ENCODE measurements at regions not wholly inside any gene's neighbourhood (a gene's known extent, or its start where the extent isn't known, plus 50 kb on each side); places are given as distances from the start of the nearest gene placed in this dataset.

DNA sequence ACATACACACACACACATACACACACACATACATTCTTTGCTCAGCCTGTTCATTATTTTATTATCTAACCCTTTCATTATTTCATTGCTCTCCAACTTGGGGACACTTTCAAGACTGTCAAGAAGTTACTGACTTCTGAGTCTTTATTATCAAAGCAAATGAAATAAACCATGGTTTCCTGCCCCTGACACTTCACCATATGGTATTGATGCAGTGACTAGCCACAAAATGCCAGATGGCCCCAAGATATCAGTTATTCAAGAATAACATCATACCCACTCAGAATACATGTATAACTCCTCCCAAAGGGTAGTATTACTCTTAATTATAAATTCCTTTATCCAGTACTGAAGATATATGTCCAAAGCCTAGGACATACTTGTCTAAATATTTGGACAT is 197.3 kb downstream of the MRPL39 start:
- no peak overlapping the region for H4K5ac ChIP-seq (ENCODE audit: low read length)
- H3K9ac ChIP-seq (ENCODE audit: low read length) = no peak overlapping the region
- H2BK120ac ChIP-seq (ENCODE audit: low read depth, low read length) = no peak overlapping the region
- no peak overlapping the region for H3K23ac ChIP-seq (ENCODE audit: low read length)
- no peak overlapping the region for H3K4me3 ChIP-seq (ENCODE audit: low read length)
- no peak overlapping the region for H3K18ac ChIP-seq (ENCODE audit: low read length)
- no peaks in the 10 kb centered on the region for H3K79me1 ChIP-seq (ENCODE audit: low read length)
- no peak for DNase-seq
- no peak overlapping the region for H2AK5ac ChIP-seq (ENCODE audit: low read length)
- H3K56ac ChIP-seq (ENCODE audit: low read length) = no peak overlapping the region
- no peak overlapping the region for H2BK15ac ChIP-seq (replicated peaks; ENCODE audit: low read depth)
- H3K79me2 ChIP-seq (ENCODE audit: control insufficient read depth, insufficient read depth, low read length) = no peaks in the 10 kb centered on the region
- no peak overlapping the region for H3K4ac ChIP-seq (ENCODE audit: low read depth, low read length)
- no peak overlapping the region for H3K27ac ChIP-seq (ENCODE audit: low read depth, low read length)
- H3K4me2 ChIP-seq (ENCODE audit: low read length) = no peak overlapping the region
- H3K36me3 ChIP-seq (ENCODE audit: control insufficient read depth, insufficient read depth, low read length) = no peaks in the 10 kb centered on the region
- H4K8ac ChIP-seq (ENCODE audit: low read depth, low read length) = no peak overlapping the region
- H2BK5ac ChIP-seq (ENCODE audit: low read length) = no peak overlapping the region
- H3K4me1 ChIP-seq (ENCODE audit: control insufficient read depth, low read depth, low read length) = no peaks in the 10 kb centered on the region
- no peaks in the 10 kb centered on the region for H3K27me3 ChIP-seq (ENCODE audit: insufficient read depth, low read length, poor library complexity)

DNA sequence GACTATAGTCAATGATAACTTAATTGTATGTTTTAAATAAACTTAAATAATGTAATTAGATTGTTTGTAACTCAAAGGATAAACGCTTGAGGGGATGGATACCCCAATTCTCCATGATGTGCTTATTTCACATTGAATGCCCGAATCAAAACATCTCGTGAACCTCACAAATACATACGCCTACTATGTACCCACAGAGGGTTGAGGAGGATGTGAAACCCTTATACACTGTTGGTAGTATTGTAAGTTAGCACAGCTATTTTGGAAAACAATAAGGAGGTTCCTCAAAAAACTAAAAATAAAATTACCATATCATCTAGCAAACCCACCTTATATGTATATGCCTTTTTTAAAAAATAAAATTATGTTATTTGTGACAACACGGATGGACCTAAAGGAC is 198.6 kb downstream of the MRPL39 start:
- no peaks in the 10 kb centered on the region for H3K36me3 ChIP-seq (ENCODE audit: control insufficient read depth, insufficient read depth, low read length)
- no peaks in the 10 kb centered on the region for H3K79me2 ChIP-seq (ENCODE audit: control insufficient read depth, insufficient read depth, low read length)
- no CpG with 5 or more reads among the region's 5 CpGs for WGBS (ENCODE audit: extremely low coverage, insufficient coverage, low lambda C conversion rate)
- H3K27me3 ChIP-seq (ENCODE audit: insufficient read depth, low read length, poor library complexity) = no peaks in the 10 kb centered on the region
- H3K4me3 ChIP-seq (ENCODE audit: low read length) = no peak overlapping the region
- H4K8ac ChIP-seq (ENCODE audit: low read depth, low read length) = no peak overlapping the region
- no peaks in the 10 kb centered on the region for H3K4me1 ChIP-seq (ENCODE audit: control insufficient read depth, low read depth, low read length)
- no peak overlapping the region for H2BK5ac ChIP-seq (ENCODE audit: low read length)
- H2BK15ac ChIP-seq (replicated peaks; ENCODE audit: low read depth) = no peak overlapping the region
- H3K18ac ChIP-seq (ENCODE audit: low read length) = no peak overlapping the region
- no peak overlapping the region for H3K9ac ChIP-seq (ENCODE audit: low read length)
- H3K4ac ChIP-seq (ENCODE audit: low read depth, low read length) = no peak overlapping the region
- no peak overlapping the region for H2AK5ac ChIP-seq (ENCODE audit: low read length)
- H4K5ac ChIP-seq (ENCODE audit: low read length) = no peak overlapping the region
- no peaks in the 10 kb centered on the region for H3K79me1 ChIP-seq (ENCODE audit: low read length)
- no peak overlapping the region for H3K23ac ChIP-seq (ENCODE audit: low read length)
- DNase-seq = no peak
- H3K4me2 ChIP-seq (ENCODE audit: low read length) = no peak overlapping the region
- H2BK120ac ChIP-seq (ENCODE audit: low read depth, low read length) = no peak overlapping the region
- H3K56ac ChIP-seq (ENCODE audit: low read length) = no peak overlapping the region
- H3K27ac ChIP-seq (ENCODE audit: low read depth, low read length) = no peak overlapping the region

DNA sequence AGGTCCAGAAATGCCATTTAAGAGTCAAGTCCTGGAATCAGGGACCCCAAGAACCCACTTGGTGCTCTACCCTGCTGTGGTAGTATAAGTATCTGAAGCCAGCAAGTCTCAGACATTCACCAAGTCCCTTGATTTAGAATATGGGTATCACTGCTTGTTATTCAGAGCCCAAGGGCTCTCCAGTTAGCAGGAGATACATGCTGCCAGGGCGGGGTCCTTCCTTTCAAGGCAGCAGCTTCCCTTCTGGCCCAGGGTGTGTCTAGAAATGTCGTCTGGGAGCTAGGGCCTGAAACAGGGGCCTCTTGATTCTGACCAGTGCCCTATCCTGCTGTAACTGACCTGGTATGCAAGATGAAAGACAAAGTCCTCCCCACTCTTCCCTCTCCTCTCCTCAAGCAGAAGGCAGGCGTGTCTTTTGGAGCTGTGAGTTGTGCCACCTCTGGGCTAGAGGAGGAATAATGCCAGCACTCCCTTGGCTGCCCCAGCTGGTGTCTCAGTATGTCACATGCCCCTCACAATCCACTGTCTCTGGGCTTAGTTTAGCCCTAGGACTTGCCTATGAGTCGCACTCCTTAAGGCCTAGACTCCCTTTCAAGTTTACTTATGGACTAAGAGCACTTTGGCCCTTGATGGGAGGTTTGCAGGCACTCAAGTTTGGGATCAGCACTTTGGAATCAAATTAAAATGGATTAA is 200.2 kb downstream of the MRPL39 start:
- Histone ChIP-seq H3K27ac (ENCODE audit: low read depth, low read length) (no peak overlapping the region), H2BK15ac (replicated peaks; ENCODE audit: low read depth) (no peak overlapping the region), H2BK5ac (ENCODE audit: low read length) (no peak overlapping the region), H3K79me1 (ENCODE audit: low read length) (no peaks in the 10 kb centered on the region), H3K56ac (ENCODE audit: low read length) (no peak overlapping the region), H3K36me3 (ENCODE audit: control insufficient read depth, insufficient read depth, low read length) (no peaks in the 10 kb centered on the region), H3K18ac (ENCODE audit: low read length) (no peak overlapping the region), H2BK120ac (ENCODE audit: low read depth, low read length) (no peak overlapping the region), H3K79me2 (ENCODE audit: control insufficient read depth, insufficient read depth, low read length) (no peaks in the 10 kb centered on the region), H2AK5ac (ENCODE audit: low read length) (no peak overlapping the region), H3K27me3 (ENCODE audit: insufficient read depth, low read length, poor library complexity) (no peaks in the 10 kb centered on the region), H3K9ac (ENCODE audit: low read length) (no peak overlapping the region), H4K8ac (ENCODE audit: low read depth, low read length) (no peak overlapping the region), H3K4ac (ENCODE audit: low read depth, low read length) (no peak overlapping the region), H3K23ac (ENCODE audit: low read length) (no peak overlapping the region), H3K4me3 (ENCODE audit: low read length) (no peak overlapping the region), H3K4me1 (ENCODE audit: control insufficient read depth, low read depth, low read length) (no peaks in the 10 kb centered on the region), H4K5ac (ENCODE audit: low read length) (no peak overlapping the region), H3K4me2 (ENCODE audit: low read length) (no peak overlapping the region)
- no peak for DNase-seq
- WGBS (ENCODE audit: extremely low coverage, insufficient coverage, low lambda C conversion rate) = no CpG with 5 or more reads among the region's 4 CpGs

- H2AK5ac ChIP-seq (ENCODE audit: low read length) = no peak overlapping the region
- no peak for DNase-seq
- H3K4ac ChIP-seq (ENCODE audit: low read depth, low read length) = no peak overlapping the region
- H3K4me1 ChIP-seq (ENCODE audit: control insufficient read depth, low read depth, low read length) = no peaks in the 10 kb centered on the region
- H2BK120ac ChIP-seq (ENCODE audit: low read depth, low read length) = no peak overlapping the region
- no peak overlapping the region for H3K23ac ChIP-seq (ENCODE audit: low read length)
- H2BK15ac ChIP-seq (replicated peaks; ENCODE audit: low read depth) = no peak overlapping the region
- no peak overlapping the region for H4K8ac ChIP-seq (ENCODE audit: low read depth, low read length)
- no peak overlapping the region for H3K9ac ChIP-seq (ENCODE audit: low read length)
- no peaks in the 10 kb centered on the region for H3K27me3 ChIP-seq (ENCODE audit: insufficient read depth, low read length, poor library complexity)
- no peak overlapping the region for H2BK5ac ChIP-seq (ENCODE audit: low read length)
- H3K27ac ChIP-seq (ENCODE audit: low read depth, low read length) = no peak overlapping the region
- no peak overlapping the region for H3K56ac ChIP-seq (ENCODE audit: low read length)
- no peak overlapping the region for H4K5ac ChIP-seq (ENCODE audit: low read length)
- no peaks in the 10 kb centered on the region for H3K79me2 ChIP-seq (ENCODE audit: control insufficient read depth, insufficient read depth, low read length)
- H3K18ac ChIP-seq (ENCODE audit: low read length) = no peak overlapping the region
- no peak overlapping the region for H3K4me2 ChIP-seq (ENCODE audit: low read length)
- no peaks in the 10 kb centered on the region for H3K36me3 ChIP-seq (ENCODE audit: control insufficient read depth, insufficient read depth, low read length)
- H3K79me1 ChIP-seq (ENCODE audit: low read length) = no peaks in the 10 kb centered on the region
- H3K4me3 ChIP-seq (ENCODE audit: low read length) = no peak overlapping the region
Observed at GRCh38 chr21:25405984-25406383, 201.3 kb downstream of the MRPL39 start.

DNA sequence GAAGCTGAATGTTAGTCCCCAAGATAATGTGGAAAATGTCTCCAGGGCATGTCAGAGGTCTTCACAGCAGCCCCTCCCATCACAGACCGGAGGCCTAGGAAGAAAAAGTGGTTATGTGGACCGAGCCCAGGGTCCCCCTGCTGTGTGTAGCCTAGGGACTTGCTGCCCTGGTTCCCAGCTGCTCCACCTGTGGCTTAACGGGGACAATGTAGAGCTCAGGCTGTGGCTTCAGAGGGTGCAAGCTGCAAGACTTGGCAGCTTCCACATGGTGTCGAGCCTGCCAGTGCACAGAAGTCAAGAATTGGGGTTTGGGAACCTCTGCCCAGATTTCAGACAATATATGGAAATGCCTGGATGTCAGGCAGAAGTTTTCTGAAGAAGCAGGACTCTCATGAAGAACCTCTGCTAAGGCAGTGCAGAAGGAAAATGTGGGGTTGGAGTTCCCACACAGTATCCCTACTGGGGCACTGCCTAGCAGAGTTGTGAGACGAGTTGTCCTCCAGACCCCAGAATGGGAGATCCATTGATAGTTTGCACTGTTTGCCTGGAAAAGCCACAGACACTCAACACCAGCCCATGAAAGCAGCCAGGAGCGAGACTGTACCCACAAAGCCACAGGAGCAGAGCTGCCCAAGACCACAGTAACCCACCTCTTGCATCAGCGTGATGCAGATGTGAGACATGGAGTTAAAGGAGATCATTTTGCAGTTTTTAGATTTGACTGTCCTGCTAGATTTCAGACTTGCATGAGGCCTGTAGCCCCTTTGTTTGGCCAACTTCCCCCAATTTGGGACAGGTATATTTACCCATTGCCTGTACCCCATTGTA is 204.9 kb downstream of the MRPL39 start:
- Histone ChIP-seq H2AK5ac (ENCODE audit: low read length) (no peak overlapping the region), H4K8ac (ENCODE audit: low read depth, low read length) (no peak overlapping the region), H2BK15ac (replicated peaks; ENCODE audit: low read depth) (no peak overlapping the region), H3K4ac (ENCODE audit: low read depth, low read length) (no peak overlapping the region), H3K27ac (ENCODE audit: low read depth, low read length) (no peak overlapping the region), H2BK5ac (ENCODE audit: low read length) (no peak overlapping the region), H3K23ac (ENCODE audit: low read length) (no peak overlapping the region), H3K27me3 (ENCODE audit: insufficient read depth, low read length, poor library complexity) (no peaks in the 10 kb centered on the region), H2BK120ac (ENCODE audit: low read depth, low read length) (no peak overlapping the region), H3K56ac (ENCODE audit: low read length) (no peak overlapping the region), H3K36me3 (ENCODE audit: control insufficient read depth, insufficient read depth, low read length) (no peaks in the 10 kb centered on the region), H3K4me3 (ENCODE audit: low read length) (no peak overlapping the region), H3K18ac (ENCODE audit: low read length) (no peak overlapping the region), H3K4me2 (ENCODE audit: low read length) (no peak overlapping the region), H3K79me2 (ENCODE audit: control insufficient read depth, insufficient read depth, low read length) (no peaks in the 10 kb centered on the region), H3K4me1 (ENCODE audit: control insufficient read depth, low read depth, low read length) (no peaks in the 10 kb centered on the region), H4K5ac (ENCODE audit: low read length) (no peak overlapping the region), H3K79me1 (ENCODE audit: low read length) (no peaks in the 10 kb centered on the region), H3K9ac (ENCODE audit: low read length) (no peak overlapping the region)
- DNase-seq = no peak
- WGBS (ENCODE audit: extremely low coverage, insufficient coverage, low lambda C conversion rate) = no CpG with 5 or more reads among the region's 7 CpGs

- no peaks in the 10 kb centered on the region for H3K4me1 ChIP-seq (ENCODE audit: control insufficient read depth, low read depth, low read length)
- H4K8ac ChIP-seq (ENCODE audit: low read depth, low read length) = no peak overlapping the region
- no peaks in the 10 kb centered on the region for H3K36me3 ChIP-seq (ENCODE audit: control insufficient read depth, insufficient read depth, low read length)
- no peaks in the 10 kb centered on the region for H3K27me3 ChIP-seq (ENCODE audit: insufficient read depth, low read length, poor library complexity)
- no peak overlapping the region for H2AK5ac ChIP-seq (ENCODE audit: low read length)
- no peaks in the 10 kb centered on the region for H3K79me2 ChIP-seq (ENCODE audit: control insufficient read depth, insufficient read depth, low read length)
- H3K79me1 ChIP-seq (ENCODE audit: low read length) = no peaks in the 10 kb centered on the region
- H3K4ac ChIP-seq (ENCODE audit: low read depth, low read length) = no peak overlapping the region
- H3K18ac ChIP-seq (ENCODE audit: low read length) = no peak overlapping the region
- no peak overlapping the region for H2BK5ac ChIP-seq (ENCODE audit: low read length)
- no CpG with 5 or more reads among the region's 1 CpG for WGBS (ENCODE audit: extremely low coverage, insufficient coverage, low lambda C conversion rate)
- H3K4me3 ChIP-seq (ENCODE audit: low read length) = no peak overlapping the region
- no peak overlapping the region for H2BK120ac ChIP-seq (ENCODE audit: low read depth, low read length)
- H2BK15ac ChIP-seq (replicated peaks; ENCODE audit: low read depth) = no peak overlapping the region
- H3K4me2 ChIP-seq (ENCODE audit: low read length) = no peak overlapping the region
- no peak overlapping the region for H3K56ac ChIP-seq (ENCODE audit: low read length)
- H4K5ac ChIP-seq (ENCODE audit: low read length) = no peak overlapping the region
- no peak overlapping the region for H3K9ac ChIP-seq (ENCODE audit: low read length)
- H3K27ac ChIP-seq (ENCODE audit: low read depth, low read length) = no peak overlapping the region
- H3K23ac ChIP-seq (ENCODE audit: low read length) = no peak overlapping the region
- DNase-seq = no peak
Observed at GRCh38 chr21:25400427-25400826, 206.9 kb downstream of the MRPL39 start.
